B cell (primary cell): ENCODE measurements at regions not wholly inside any gene's neighbourhood (a gene's known extent, or its start where the extent isn't known, plus 50 kb on each side); places are given as distances from the start of the nearest gene placed in this dataset.
"Not testable (repeated sequence)": the region's sequence is repeated elsewhere in the genome, so short reads cannot be mapped to it uniquely, and the experiment has no call there.

Source experiments
- ATAC-seq: fragments of 200-7000 bp; cut with Tn5 transposase; one replicate; pipeline ENCODE4 v1.10.0; 2021; ENCODE audit warnings: low read depth, mild to moderate bottlenecking, moderate number of reproducible peaks, moderate library complexity
- CTCF ChIA-PET: fragments of 350-600 bp; sonication (Branson Sonifier 250); formaldehyde crosslinking; loops from one replicate; lab custom pipeline; 2021; ENCODE audit warnings: antibody characterized with exemption, inconsistent platforms; lab: Charles Lee
- POLR2A ChIA-PET: fragments of 350-600 bp; sonication (Branson Sonifier 250); formaldehyde crosslinking; loops from one replicate; lab custom pipeline; 2021; ENCODE audit warnings: antibody characterized with exemption; lab: Charles Lee
- DNase-seq: peaks from one replicate; pipeline ENCODE4 v3.0.0; 2013
- H2AFZ ChIP-seq: 2 replicates; pipeline ENCODE4 v1.6.1; 2012; ENCODE audit warnings: mild to moderate bottlenecking, low read depth, low read length; ENCODE audit not compliant: insufficient read depth, poor library complexity, severe bottlenecking
- H3K27ac ChIP-seq, 2 donors: 1 replicate in 1 of 2; 2 replicates in 1 of 2; pipeline ENCODE4 v1.5.1; 2012 to 2013; ENCODE audit warnings: low read length in 2 of 2, mild to moderate bottlenecking in 2 of 2, moderate library complexity in 1 of 2
- H3K27me3 ChIP-seq, 4 experiments: fragments of 200-600 bp in 1 of 4; sonication (generic) in 1 of 4; replicated peaks in 1 of 4; 1 replicate in 2 of 4; 2 replicates in 2 of 4; pipeline versions ENCODE4 v1.6.1 to v1.7.0; 2013 to 2016; ENCODE audit warnings: low read length in 3 of 4, mild to moderate bottlenecking in 2 of 4, mixed read lengths in 1 of 4, moderate library complexity in 1 of 4; ENCODE audit not compliant: insufficient read depth in 4 of 4, control insufficient read depth in 3 of 4; ENCODE audit errors: control extremely low read depth in 1 of 4
- H3K36me3 ChIP-seq, 2 experiments: replicated peaks in 1 of 2; 1 replicate in 1 of 2; 2 replicates in 1 of 2; pipeline versions ENCODE4 v1.6.1 to v1.7.1; 2013; ENCODE audit warnings: low read length in 1 of 2; ENCODE audit not compliant: insufficient read depth in 2 of 2, control insufficient read depth in 1 of 2; ENCODE audit errors: control extremely low read depth in 1 of 2, extremely low read depth in 1 of 2
- H3K4me1 ChIP-seq, 2 donors: fragments of 200-600 bp in 1 of 2; sonication (generic) in 1 of 2; 1 replicate in 1 of 2; 2 replicates in 1 of 2; pipeline versions ENCODE4 v1.5.1 to v1.6.1; 2013 to 2017; ENCODE audit warnings: low read length in 2 of 2; ENCODE audit not compliant: control insufficient read depth in 2 of 2, insufficient read depth in 2 of 2
- H3K4me2 ChIP-seq: replicated peaks from 2 replicates; pipeline ENCODE3; 2012; ENCODE audit warnings: mild to moderate bottlenecking, low read depth, low read length; ENCODE audit not compliant: poor library complexity, severe bottlenecking
- H3K4me3 ChIP-seq, 5 experiments: fragments of 200-600 bp in 1 of 5; sonication (generic) in 1 of 5; 1 replicate in 3 of 5; 2 replicates in 2 of 5; pipeline versions ENCODE4 v1.5.1 to v1.7.0; 2011 to 2016; ENCODE audit warnings: low read length in 4 of 5, mild to moderate bottlenecking in 4 of 5, low read depth in 2 of 5, control low read depth in 1 of 5, moderate library complexity in 1 of 5; ENCODE audit not compliant: insufficient read depth in 1 of 5; ENCODE audit errors: control extremely low read depth in 1 of 5, extremely low read depth in 1 of 5
- H3K79me2 ChIP-seq: fragments of 200-600 bp; sonication (generic); one replicate; pipeline ENCODE4 v1.6.0; 2016; ENCODE audit warnings: low read length; ENCODE audit not compliant: control insufficient read depth, insufficient read depth
- H3K9ac ChIP-seq: fragments of 200-600 bp; sonication (generic); 2 replicates; pipeline ENCODE4 v1.6.1; 2017; ENCODE audit warnings: mild to moderate bottlenecking, low read length, moderate library complexity
- H3K9me3 ChIP-seq, 3 donors: one replicate each; pipeline versions ENCODE4 v1.6.1 to v1.7.1; 2013; ENCODE audit warnings: low read length in 2 of 3; ENCODE audit not compliant: control insufficient read depth in 2 of 3, insufficient read depth in 1 of 3; ENCODE audit errors: control extremely low read depth in 1 of 3
- H4K20me1 ChIP-seq: 2 replicates; pipeline ENCODE4 v1.6.0; 2012; ENCODE audit warnings: mild to moderate bottlenecking, low read length; ENCODE audit not compliant: insufficient read depth, control insufficient read depth, poor library complexity, severe bottlenecking
- H3K27ac Mint-ChIP-seq: one replicate; pipeline ENCODE4 v1.8.0; 2021; ENCODE audit warnings: mixed read lengths
- H3K27me3 Mint-ChIP-seq: one replicate; pipeline ENCODE4 v1.8.0; 2021; ENCODE audit warnings: mixed read lengths
- H3K4me1 Mint-ChIP-seq: one replicate; pipeline ENCODE4 v1.8.0; 2021; ENCODE audit warnings: mixed read lengths
- H3K4me3 Mint-ChIP-seq: one replicate; pipeline ENCODE4 v1.8.0; 2021; ENCODE audit warnings: mixed read lengths
- H3K9me3 Mint-ChIP-seq: one replicate; pipeline ENCODE4 v1.8.0; 2022; ENCODE audit warnings: mixed read lengths; ENCODE audit not compliant: insufficient read depth
- EZH2 ChIP-seq: IDR thresholded peaks from 2 replicates; pipeline ENCODE4 v1.6.1; 2012; ENCODE audit warnings: borderline replicate concordance, low read depth, mild to moderate bottlenecking, moderate library complexity, low read length; ENCODE audit not compliant: insufficient read depth, poor library complexity, severe bottlenecking
- WGBS: methylation state at CpG from one replicate; pipeline ENCODE4 v1.1.5; 2013; ENCODE audit warnings: missing lambda C conversion rate; ENCODE audit not compliant: insufficient coverage; 5-methylcytosine and 5-hydroxymethylcytosine counted together
- intact Hi-C: fragments of 100-400 bp; cut with micrococcal nuclease; formaldehyde crosslinking; loops from one replicate; pipeline ENCODE4 v1.10.0; 2022
- TF ChIP-seq, protein P1 (sequence below): fragments of 200-600 bp; IDR thresholded peaks from one replicate; pipeline ENCODE4 v1.8.0; 2022; ENCODE audit warnings: antibody characterized with exemption, mild to moderate bottlenecking

DNA sequence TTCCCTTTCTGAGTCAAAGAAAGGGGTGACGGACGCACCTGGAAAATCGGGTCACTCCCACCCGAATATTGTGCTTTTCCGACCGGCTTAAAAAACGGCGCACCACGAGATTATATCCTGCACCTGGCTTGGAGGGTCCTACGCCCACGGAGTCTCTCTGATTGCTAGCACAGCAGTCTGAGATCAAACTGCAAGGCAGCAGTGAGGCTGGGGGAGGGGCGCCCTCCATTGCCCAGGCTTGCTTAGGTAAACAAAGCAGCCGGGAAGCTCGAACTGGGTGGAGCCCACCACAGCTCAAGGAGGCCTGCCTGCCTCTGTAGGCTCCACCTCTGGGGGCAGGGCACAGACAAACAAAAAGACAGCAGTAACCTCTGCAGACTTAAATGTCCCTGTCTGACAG, 83.5 kb downstream of the CYP26B1 start:
- ATAC-seq, DNase-seq, CTCF ChIA-PET, H3K79me2 ChIP-seq, H3K4me1 ChIP-seq, H3K27ac ChIP-seq, H4K20me1 ChIP-seq, H2AFZ ChIP-seq, H3K27me3 Mint-ChIP-seq, H3K4me1 Mint-ChIP-seq, H3K4me2 ChIP-seq, H3K4me3 Mint-ChIP-seq, H3K27me3 ChIP-seq, H3K27ac Mint-ChIP-seq, H3K9me3 ChIP-seq, intact Hi-C loops, H3K4me3 ChIP-seq, H3K9me3 Mint-ChIP-seq, POLR2A ChIA-PET, H3K36me3 ChIP-seq, H3K9ac ChIP-seq: not testable (repeated sequence)
- 98% methylated on average over 6 of the region's 14 CpGs for WGBS

DNA sequence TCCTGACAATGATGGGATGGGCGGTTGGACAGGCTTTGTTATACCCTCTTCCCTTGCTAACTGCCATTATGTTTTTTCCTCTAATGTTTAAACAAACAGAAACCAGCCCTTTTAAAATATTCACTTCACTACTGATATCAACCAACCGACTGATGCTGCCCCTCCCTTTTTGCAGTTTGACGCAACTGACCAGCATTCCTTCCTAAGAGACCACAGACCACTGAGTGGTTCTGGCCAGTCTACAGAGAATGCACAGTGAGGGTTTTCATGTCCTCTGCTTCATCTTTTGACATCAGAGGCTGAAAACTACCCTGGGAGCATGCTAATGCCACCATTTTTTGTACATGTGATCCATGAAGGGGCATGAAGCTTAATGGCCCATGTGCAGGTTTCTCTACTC, 85.3 kb downstream of the CYP26B1 start:
- Mint-ChIP-seq H3K4me1 (no peaks in the 10 kb centered on the region), H3K9me3 (no peaks in the 10 kb centered on the region), H3K4me3 (no peak overlapping the region), H3K27ac (no peak overlapping the region), H3K27me3 (peaks cover 5% of the 10 kb centered on the region)
- Histone ChIP-seq H3K36me3 (no peaks in the 10 kb centered on the region), H3K79me2 (no peaks in the 10 kb centered on the region), H3K4me2 (no peak overlapping the region), H3K27ac (no peak overlapping the region), H4K20me1 (no peaks in the 10 kb centered on the region), H3K4me1 (no peaks in the 10 kb centered on the region), H3K9ac (no peak overlapping the region), H3K27me3 (no peaks in the 10 kb centered on the region), H3K9me3 (no peaks in the 10 kb centered on the region), H3K4me3 (no peak overlapping the region), H2AFZ (no peak overlapping the region)
- WGBS: 97% methylated on average over 3 of the region's 3 CpGs
- TF ChIP-seq EZH2: no peak
- TF ChIP-seq, protein P1, sequence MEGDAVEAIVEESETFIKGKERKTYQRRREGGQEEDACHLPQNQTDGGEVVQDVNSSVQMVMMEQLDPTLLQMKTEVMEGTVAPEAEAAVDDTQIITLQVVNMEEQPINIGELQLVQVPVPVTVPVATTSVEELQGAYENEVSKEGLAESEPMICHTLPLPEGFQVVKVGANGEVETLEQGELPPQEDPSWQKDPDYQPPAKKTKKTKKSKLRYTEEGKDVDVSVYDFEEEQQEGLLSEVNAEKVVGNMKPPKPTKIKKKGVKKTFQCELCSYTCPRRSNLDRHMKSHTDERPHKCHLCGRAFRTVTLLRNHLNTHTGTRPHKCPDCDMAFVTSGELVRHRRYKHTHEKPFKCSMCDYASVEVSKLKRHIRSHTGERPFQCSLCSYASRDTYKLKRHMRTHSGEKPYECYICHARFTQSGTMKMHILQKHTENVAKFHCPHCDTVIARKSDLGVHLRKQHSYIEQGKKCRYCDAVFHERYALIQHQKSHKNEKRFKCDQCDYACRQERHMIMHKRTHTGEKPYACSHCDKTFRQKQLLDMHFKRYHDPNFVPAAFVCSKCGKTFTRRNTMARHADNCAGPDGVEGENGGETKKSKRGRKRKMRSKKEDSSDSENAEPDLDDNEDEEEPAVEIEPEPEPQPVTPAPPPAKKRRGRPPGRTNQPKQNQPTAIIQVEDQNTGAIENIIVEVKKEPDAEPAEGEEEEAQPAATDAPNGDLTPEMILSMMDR: no peak
- intact Hi-C loops: no loop called here
- ChIA-PET CTCF (no interaction called here), POLR2A (no interaction called here)
- DNase-seq (no peak), ATAC-seq (no peak)
